ENCODE measurements at regions not wholly inside any gene's neighbourhood (a gene's known extent, or its start where the extent isn't known, plus 50 kb on each side); places are given as distances from the start of the nearest gene placed in this dataset.
"Not testable (repeated sequence)": the region's sequence is repeated elsewhere in the genome, so short reads cannot be mapped to it uniquely, and the experiment has no call there.

DNA sequence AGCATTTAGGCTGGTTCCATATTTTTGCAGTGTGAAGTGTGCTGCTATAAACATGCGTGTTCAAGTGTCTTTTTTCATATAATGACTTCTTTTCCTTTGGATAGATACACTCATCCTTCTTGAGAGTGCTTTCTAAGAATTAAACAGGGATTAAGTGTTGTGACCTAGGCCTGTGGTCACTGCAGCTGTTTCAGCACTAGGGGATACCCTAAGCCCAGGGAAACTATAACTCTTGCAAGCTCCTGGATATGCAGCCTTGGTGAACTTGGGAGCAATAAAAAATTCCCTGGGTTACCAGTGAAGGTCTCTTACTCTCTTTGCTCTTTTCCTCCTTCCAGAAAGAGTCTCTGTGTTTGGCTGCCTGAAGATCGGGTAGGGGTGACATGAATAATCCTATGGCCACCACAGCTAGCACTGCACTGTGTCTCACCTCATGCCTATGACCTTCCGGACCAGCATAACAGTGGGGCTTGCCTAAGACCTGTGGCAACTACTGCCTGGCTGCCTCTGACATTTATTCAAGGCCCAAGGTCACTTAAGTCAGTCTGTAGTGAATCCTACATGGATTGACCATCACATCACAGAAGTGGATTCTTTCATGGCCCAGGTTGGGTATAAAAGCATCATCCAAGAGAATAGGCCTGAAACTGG, 799.7 kb downstream of the DACH1 start:
- no peak for DNase-seq

DNA sequence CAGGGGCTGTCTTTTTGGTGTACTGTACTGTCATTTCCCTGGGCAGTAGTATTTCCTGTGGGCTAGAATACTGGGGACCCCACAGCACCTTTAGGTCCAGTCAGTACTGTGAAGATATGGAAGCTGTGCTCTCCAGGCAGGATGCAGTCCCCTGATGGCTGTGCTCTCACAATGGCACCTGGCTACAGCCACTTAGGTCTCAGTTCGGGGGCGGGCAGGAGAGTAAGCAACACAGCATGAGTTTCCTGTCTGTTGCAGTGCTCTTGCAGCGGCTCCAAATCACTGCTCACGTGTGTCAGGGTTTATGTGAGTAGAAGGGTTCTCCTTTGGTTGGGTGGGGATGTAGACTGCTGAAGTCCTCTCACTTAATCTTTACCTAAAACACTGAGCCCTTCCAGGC, 810.4 kb downstream of the DACH1 start:
- DNase-seq: no peak

DNA sequence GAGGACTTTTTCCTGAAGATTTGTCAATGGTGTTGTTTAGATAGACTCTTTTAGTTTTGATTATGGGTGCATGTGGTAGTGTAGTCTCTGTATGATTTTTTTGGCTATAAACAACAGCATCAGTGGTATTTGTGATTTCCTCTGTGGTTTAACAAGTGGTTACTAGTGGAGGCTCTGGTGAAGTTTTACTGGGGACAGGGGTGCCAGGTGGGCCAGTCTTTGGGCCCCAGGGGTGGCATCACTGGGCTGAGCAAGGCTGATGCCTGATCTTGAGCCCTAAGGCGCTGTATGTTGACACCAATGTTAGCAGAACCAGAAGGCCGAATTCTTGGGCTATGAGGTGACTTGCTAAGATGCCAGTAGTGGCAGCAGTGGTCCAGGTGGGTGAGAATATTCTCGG, 811.4 kb downstream of the DACH1 start:
- DNase-seq: no peak

DNA sequence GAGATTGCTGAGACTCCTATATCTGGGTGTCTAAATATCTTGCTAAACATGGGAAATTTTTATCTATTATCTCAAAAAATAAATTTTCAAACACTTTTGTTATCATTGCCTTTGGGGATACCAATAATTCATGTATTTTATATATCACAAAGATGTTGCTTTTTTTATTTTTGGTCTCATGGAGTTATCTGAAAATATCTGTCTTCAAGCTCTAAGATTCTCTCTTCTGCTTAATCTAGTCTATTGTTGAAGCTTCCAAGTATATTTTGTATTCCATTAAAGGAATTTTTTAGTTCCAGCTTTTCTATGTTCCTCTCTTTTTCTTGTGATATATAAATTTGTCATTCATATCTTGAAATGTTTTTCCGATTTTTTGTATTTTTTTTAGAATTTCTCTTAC, 812.0 kb downstream of the DACH1 start:
- DNase-seq: no peak

DNA sequence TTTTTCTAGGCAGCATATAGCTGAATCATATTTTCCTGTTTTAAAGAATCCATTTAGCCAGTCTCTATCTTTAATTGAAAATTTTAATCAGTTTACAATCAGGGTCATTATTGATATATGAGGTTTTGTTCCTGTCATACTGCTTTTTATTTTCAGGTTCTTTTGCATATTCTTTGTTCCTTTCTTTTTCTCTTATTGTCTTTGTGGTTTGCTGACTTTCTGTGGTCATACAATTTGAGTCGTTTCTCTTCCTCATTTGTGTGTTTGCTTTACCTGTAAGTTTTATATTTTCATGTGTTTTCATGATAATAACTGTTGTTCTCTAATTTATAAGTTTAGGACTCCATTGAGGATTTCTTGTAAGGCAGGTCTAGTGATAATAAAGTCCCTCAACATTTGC, 812.6 kb downstream of the DACH1 start:
- no peak for DNase-seq

DNA sequence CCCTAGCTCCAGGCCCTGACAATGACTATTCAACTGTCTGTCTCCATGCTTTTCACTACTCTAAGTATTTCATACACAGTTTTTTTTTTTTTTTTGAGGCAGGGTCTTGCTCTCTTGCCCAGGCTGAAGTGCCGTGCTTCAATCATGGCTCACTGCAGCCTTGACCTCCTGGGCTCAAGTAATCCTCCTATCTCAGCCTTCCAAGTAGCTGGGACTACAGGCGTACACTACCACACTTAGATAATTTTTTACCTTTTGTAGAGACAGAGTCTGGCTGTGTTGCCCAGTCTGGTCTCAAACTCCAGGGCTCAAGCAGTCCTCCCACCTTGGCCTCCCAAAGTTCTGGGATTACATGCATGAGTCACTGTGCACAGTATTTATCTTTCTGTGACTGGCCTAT, 815.4 kb downstream of the DACH1 start:
- no peak for DNase-seq

DNA sequence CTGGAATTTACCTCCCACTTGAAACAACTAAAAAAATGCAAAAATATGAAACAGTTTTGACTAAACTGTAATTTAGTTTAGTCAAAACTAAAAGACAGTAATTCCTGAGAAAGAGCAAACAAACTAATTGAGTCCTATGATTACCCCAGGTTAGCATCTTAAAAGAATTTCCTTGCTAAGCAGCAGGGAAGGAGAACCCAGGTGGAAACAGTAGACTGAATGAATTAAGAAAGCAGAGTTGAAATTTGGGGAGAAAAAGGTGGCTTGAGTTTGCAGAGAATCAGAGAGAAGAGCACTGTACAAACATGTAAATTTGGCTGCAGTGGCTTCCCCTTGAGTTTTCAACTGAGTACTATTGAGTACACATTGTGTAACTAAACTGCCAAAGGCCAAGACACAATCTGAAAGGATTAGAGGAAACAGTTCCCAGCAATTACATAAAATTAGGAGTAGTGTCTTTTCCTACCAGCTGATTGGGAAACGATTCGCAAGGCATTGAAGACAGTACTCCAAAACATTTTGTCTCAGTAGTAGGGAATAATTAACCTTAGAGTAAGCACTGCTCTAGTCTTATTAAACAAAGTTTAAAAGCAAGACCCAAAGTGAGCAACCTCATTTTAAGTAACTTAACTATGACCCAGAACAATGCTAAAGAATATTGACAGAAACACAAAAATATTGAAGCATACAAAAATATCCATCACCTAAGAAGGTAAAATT, 820.5 kb downstream of the DACH1 start:
- no peak for DNase-seq

DNA sequence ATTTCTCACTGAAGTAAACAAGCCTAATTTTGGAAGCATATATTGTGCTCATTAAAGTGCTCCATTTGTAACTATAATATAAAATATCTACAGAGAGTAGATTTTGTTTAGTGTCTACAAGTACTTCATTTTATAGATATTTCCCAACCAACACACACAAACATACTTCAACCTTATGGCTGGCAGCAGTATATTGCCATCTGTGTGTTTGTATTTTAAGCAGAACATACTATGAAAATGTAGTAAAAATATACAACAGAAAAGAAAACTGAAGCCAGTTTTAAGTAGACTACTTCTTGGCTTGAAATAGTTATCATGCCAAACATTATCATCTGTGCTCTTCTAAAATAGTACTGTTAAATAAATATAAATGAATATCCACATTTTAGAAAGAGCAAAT, 821.9 kb downstream of the DACH1 start:
- no peak for DNase-seq

DNA sequence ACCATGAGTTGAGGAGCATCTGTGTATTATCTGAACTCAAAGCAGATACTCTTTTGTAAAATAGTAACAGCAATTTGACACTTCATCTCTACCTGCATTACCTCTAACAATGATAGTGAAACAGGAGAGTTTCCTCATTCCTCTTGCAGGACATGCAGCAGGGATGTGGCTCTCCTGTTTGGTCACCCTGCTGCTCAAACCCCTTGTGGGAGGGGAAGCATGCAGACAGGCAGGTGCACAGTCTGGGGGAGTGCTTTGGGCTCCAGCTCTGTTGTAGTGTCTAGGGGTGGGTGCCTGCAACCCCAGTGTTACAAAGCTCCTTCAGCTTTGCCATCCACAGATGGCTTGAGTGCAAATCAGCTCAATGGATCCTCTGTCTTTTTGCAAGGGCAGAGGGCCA, 827.6 kb downstream of the DACH1 start:
- no peak for DNase-seq

DNA sequence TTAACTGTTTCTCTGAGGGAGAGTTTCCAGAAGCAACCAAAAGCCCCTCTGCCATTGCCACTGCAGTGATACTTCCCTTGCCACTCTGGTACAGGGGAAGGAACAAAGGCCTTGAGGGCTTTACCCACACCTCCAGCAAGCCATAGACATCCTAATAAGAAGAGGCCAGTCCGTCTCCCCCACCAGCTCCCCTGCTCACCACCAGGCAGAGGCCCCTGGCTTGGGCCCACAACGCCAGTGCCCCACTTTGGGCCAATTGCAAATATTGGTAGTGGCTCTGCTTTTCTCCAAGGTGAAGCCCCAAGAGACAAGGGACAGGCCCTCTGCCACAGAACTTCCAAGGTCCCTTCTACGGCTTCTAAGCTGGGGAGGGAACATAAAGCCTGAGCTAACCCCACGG, 833.0 kb downstream of the DACH1 start:
- no peak for DNase-seq

DNA sequence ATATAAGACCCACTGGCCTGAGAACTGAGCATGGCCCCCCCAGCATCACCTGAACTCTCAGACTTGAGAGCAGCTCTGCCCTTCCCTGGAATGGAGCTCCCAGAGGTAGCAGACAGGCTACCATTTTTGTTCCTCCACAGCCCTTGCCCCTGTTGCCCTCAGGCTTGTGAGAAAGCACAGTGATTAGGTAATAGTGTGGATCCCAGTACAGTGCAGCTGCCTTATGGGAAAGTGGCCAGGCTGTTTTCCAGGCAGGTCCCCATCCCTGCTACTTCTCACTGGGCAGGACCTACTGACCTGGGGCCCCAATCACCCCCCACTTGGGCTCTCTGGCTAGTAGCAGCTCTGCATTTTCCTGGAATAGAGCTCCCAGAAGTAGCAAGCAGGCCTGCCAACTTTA, 834.0 kb downstream of the DACH1 start:
- DNase-seq: no peak

DNA sequence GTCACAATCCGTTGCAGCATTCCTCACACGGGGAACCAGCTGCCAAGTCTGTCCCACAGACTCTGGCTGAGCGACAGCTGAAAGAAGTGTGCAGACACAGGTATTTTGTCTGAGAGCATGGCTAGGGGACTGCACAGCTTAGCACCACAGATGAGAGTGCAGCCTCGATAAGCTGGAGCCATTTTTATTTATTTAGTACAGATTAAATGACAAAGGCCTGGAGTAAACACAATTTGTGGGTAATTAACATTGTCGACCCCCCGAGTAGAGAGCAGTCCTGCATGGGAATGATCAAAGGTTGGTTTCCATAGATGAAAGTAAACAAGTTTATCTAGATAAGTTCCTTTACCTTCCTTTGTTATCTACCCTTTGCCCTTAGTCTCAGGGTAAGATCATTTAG, 836.2 kb downstream of the DACH1 start:
- no peak for DNase-seq

DNA sequence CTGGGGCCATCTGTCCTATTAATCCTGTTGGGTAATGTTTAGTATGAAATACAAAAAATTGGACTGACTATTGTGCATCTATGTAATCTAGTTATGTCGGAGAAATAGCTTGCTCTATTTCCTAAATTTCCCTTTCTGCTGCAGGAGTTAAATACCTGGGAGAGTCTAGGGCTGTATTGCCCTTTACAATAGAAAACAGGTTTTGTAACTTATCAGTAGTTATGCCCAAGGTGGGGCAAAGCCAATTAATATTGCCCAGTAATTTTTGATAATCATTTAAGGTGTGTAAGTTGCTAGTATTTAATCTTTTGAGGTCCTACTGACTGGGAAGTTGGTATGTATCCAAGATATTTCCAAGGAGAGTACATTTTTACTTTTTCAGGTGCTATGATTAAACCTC, 838.1 kb downstream of the DACH1 start:
- DNase-seq: no peak

DNA sequence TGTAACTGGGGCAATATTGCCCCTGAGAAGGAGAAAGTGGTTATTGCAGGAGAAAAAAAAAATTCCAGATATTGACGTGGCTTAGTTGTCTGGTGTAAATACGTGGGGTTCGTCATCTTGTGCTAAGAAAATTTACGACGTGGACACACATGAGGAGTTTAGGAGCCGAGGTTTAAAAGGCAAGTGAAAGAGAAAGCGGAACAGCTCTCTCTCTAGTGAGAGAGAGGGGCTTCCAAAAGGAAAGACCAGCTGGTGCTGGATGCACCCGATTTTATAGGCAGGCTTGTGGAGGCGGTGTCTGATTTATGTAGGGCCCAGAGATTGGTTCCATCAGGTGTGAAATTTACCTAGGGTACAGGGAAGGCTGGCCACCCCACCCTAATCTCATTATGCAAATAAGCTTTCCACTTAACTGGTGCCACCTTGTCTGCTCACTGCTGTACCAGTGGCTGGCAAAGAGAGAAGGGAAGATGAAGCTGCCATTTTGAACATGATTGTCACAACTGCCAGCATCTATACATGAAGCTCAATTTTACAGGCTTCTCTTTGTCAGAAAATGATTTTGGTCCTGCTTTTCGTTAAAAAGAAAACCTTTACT, 845.1 kb downstream of the DACH1 start:
- no peak for DNase-seq

DNA sequence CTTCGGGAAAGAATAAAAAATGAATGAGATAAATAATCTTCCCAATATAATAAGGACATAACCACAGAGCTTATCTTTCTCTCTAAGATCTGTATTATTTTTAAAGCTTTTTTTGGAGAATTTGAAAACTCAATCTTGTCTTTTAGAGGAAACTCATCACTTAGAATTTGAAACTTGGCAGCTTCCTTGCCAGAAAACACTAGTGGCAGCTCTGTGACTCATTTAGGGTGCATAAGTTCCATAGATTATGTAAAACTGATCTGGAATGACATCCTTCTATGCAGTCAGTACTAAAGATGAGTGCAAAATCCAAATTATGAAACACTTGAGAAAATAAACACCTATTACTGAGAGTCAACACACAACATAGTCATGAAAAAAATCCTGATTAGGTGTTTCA, 848.0 kb downstream of the DACH1 start:
- DNase-seq: no peak

DNA sequence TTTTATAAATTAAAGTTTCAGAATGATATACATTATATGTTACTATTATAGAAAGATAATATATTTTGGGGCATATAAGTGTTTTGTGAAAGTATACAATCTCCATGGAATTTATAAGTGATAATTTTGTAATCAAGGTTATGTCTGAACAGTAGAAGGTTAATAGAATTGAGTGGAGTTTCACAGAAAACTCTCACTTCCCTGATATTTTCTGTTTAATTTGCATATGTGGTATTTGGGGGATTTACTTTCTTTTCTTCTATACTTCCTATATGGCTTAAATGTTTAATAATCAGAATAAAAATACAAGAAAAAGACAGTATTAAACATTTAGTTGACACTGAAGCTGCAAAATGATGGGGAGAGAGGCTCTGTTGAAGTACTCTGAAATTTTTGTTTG, 848.5 kb downstream of the DACH1 start:
- no peak for DNase-seq

DNA sequence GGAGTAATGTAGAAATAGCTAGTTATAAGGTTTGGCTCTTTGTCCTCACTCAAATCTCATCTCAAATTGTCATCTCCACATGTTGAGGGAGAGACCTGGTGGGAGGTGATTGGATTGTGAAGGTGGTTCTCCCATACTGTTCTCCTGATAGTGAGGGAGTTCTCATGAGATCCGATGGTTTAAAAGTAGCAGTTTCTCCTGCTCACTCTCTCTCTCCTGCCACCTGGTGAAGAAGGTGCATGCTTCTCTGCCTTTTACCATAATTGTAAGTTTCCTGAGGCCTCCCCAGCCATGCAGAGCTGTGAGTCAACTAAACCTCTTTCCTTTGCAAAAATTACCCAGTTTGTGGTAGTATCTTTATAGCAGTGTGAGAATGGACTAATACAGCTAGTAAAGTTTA, 849.4 kb downstream of the DACH1 start:
- DNase-seq: no peak

DNA sequence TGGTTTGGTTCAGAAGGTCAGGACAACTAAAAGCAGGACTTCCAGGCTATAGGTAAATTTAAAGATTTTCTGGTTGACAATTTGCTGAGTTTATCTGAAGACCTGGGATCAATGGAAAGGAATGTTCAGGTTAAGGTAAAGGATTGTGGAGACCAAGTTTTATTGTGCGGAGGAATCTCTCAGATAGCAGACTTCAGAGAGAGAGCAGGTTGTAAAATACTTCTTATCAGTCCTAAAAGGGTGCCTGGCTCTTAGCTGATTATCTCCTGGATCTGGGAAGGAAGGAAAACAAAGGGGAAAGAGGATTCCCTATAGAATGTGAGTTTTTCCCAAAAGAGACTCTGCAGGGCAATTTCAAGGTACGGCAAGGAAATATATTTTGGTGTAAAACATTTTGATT, 851.5 kb downstream of the DACH1 start:
- DNase-seq: no peak

DNA sequence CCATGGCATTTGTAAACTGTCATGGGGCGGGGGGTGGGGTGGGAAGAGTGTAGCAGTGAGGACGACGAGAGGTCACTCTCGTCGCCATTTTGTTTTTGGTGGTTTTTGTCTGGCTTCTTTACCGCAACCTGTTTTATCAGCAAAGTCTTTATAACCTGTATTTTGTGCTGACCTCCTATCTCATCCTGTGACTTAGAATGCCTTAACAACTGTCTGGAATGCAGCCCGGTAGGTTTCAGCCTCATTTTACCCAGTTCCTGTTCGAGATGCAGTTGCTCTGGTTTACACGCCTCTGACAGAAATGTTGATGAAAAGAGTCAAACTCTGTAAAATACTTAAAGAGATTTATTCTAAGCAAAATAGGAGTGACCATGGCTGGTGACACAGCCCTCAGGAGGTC, 852.0 kb downstream of the DACH1 start:
- no peak for DNase-seq

DNA sequence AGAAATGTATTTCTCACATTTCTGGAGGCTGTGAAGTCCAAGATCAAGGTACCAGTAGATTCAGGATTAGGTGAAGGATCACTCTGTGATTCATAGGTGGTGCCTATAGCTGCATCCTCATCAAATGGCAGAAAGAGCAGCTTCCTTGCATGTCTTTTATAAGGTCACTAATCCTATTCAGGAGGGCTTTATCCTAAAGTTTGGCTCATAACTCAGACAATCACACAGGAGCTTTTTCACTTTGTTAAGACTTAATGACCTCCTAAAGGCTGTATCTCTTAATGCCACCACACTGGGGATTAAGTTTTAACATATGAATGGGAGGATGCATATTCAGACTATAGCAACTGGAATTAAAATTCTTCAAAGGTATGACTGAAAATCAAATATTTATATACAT, 861.1 kb downstream of the DACH1 start:
- DNase-seq: no peak

DNA sequence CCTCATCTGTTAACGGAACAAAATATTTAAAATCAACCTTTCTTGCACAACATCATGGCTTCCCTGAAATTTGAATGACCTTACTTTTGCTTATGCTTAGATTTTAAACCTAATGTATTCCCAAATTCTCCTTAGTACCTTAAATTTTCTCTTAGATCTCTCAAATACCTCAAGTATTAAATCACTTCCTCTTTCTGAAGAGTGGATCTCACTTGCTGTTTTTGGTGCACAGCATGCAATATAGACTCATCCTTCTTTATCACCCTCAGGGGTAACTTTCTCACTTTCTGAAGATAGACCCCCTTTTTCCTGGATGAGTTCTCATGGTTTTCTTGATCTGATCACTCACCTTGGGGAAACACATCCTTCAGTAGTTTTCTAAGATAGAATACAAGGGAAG, 871.7 kb downstream of the DACH1 start:
- DNase-seq: no peak

DNA sequence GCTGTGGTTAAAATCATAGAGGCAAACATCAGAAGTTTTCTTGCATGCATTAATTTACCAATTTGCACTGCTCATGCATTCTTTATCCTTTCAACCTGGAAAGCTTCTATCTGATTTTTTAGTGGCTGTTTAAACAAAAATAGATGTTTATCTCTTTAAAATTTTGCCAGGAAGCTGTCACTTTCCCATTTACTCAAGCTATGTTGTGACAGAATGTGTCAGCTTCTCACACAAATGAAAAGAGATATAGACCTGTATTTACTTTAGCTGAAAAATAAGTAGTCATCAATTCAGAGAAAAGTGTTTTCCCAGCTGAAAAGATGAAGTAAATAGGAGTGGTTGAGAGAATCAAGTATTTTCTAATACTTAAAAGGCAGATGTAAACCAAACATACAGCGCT, 872.8 kb downstream of the DACH1 start:
- no peak for DNase-seq

DNA sequence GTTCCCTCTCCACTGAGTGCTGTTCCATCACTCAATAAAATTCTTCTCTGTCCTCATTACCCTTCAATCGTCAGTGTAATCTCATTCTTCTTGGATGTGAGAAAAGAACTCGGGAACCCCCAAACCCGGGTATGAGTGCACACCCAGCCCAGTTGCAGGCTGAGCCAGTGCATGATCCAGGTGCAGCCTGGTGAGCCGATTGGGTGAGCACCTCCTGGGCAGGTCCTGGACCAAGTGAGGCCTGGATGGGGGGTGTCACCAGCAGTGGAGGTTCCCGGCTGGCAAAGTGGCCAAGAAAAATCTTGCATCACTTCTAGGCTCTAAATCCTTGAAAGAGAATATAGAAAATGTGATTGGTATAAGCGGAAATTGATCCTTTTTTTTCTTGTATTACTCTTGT, 878.8 kb upstream of the KLHL1 start:
- DNase-seq: no peak

DNA sequence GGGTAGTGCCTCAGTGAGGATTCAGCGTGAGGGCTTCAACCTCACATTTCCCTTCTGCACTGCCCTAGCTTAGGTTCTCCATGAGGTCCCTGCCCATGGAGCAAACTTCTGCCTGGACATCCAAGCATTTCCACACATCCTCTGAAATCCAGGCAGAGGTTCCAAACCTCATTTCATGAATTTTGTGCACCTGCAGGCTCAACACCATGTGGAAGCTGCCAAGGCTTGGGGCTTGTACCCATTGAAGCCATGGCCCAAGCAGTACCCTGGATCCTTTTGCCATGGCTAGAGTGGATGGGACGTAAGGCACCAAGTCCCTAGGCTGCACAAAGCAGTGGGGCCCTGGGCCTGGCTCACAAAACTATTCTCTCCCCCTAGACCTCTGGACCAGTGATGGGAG, 877.1 kb upstream of the KLHL1 start:
- no peak for DNase-seq

DNA sequence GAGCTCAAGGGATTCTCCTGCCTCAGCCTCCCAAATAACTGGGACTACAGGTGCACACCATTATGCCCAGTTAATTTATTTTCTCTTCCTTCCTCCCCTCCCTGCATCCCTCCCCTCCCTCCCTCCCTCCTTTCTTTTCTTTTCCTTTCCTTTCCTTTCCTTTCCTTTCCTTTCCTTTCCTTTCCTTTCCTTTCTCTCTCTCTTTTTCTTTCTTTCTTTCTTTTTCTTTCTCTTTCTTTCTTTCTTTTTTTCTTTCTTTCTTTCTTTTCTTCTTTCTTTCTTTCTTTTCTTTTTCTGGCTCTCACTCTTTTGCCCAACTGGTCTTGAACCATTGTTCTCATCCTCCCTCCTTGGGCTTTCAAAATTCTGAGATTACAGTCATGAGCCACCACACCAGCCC, 873.0 kb upstream of the KLHL1 start:
- not testable (repeated sequence) for DNase-seq
